NT2/D1 (cell line): ENCODE measurements at regions not wholly inside any gene's neighbourhood (a gene's known extent, or its start where the extent isn't known, plus 50 kb on each side); places are given as distances from the start of the nearest gene placed in this dataset.
"Not testable (repeated sequence)": the region's sequence is repeated elsewhere in the genome, so short reads cannot be mapped to it uniquely, and the experiment has no call there.

Experiments
- DNase-seq: peaks from one replicate; pipeline ENCODE4 v3.0.0-alpha.2; 2011; ENCODE audit warnings: low read depth, low spot score
- H3K27me3 ChIP-seq: 2 replicates; pipeline ENCODE4 v1.6.0; 2011; ENCODE audit warnings: mild to moderate bottlenecking; ENCODE audit not compliant: insufficient read length, insufficient read depth
- H3K36me3 ChIP-seq: 2 replicates; pipeline ENCODE4 v1.6.1; 2011; ENCODE audit warnings: mild to moderate bottlenecking, low read length, mixed read lengths; ENCODE audit not compliant: insufficient read depth, insufficient read length
- H3K4me1 ChIP-seq: 2 replicates; pipeline ENCODE4 v1.5.1; 2011; ENCODE audit not compliant: insufficient read depth, insufficient read length
- H3K4me3 ChIP-seq: 2 replicates; pipeline ENCODE4 v1.5.1; 2011; ENCODE audit warnings: low read depth; ENCODE audit not compliant: insufficient read length
- H3K9ac ChIP-seq: 2 replicates; pipeline ENCODE4 v1.6.0; 2011; ENCODE audit warnings: low read depth; ENCODE audit not compliant: insufficient read length
- H3K9me3 ChIP-seq: 2 replicates; pipeline ENCODE4 v1.5.1; 2011; ENCODE audit warnings: mild to moderate bottlenecking, low read length; ENCODE audit not compliant: insufficient read depth
- SUZ12 ChIP-seq: IDR thresholded peaks from 2 replicates; pipeline ENCODE4 v1.6.1; 2011; ENCODE audit not compliant: insufficient read length, insufficient read depth; ENCODE audit errors: extremely low read depth
- YY1 ChIP-seq: IDR thresholded peaks from 2 replicates; pipeline ENCODE4 v1.6.1; 2011; ENCODE audit not compliant: insufficient read length, insufficient read depth
- ZNF274 ChIP-seq: IDR thresholded peaks from 2 replicates; pipeline ENCODE4 v1.6.1; 2011; ENCODE audit warnings: mild to moderate bottlenecking, low read depth, low read length

GRCh38 chr2:184410160-184410559, 188.2 kb upstream of the ZNF804A start:
- Histone ChIP-seq H3K4me1 (no peaks in the 10 kb centered on the region), H3K36me3 (no peaks in the 10 kb centered on the region), H3K9me3 (peaks cover 23% of the 10 kb centered on the region), H3K27me3 (no peaks in the 10 kb centered on the region), H3K4me3 (no peak overlapping the region), H3K9ac (no peak overlapping the region)
- DNase-seq: no peak
- TF ChIP-seq ZNF274: no peak
- no peak for TF ChIP-seq SUZ12
- no peak for TF ChIP-seq YY1

GRCh38 chr2:184413221-184413620, 185.1 kb upstream of the ZNF804A start:
- Histone ChIP-seq H3K4me1 (no peaks in the 10 kb centered on the region), H3K4me3 (no peak overlapping the region), H3K9me3 (peaks cover 9% of the 10 kb centered on the region; the same call in 1 of the 2 replicates), H3K36me3 (no peaks in the 10 kb centered on the region), H3K9ac (no peak overlapping the region), H3K27me3 (no peaks in the 10 kb centered on the region)
- no peak for DNase-seq
- TF ChIP-seq SUZ12 (no peak), ZNF274 (no peak), YY1 (no peak)

- no peak overlapping the region for H3K4me3 ChIP-seq
- no peaks in the 10 kb centered on the region for H3K27me3 ChIP-seq
- TF ChIP-seq ZNF274: no peak
- no peak for TF ChIP-seq SUZ12
- TF ChIP-seq YY1: no peak
- H3K9me3 ChIP-seq: peaks cover 4% of the 10 kb centered on the region; the same call in 1 of the 2 replicates
- no peaks in the 10 kb centered on the region for H3K36me3 ChIP-seq
- H3K9ac ChIP-seq: no peak overlapping the region
- no peaks in the 10 kb centered on the region for H3K4me1 ChIP-seq
- DNase-seq: no peak
Measured at GRCh38 chr2:184413671-184414229, 184.6 kb upstream of the ZNF804A start.

GRCh38 chr2:184416146-184416913, 182.0 kb upstream of the ZNF804A start:
- no peaks in the 10 kb centered on the region for H3K4me1 ChIP-seq

GRCh38 chr2:184419744-184420143, 178.6 kb upstream of the ZNF804A start:
- H3K27me3 ChIP-seq: no peaks in the 10 kb centered on the region
- no peak for TF ChIP-seq SUZ12
- H3K4me1 ChIP-seq: no peaks in the 10 kb centered on the region
- H3K9me3 ChIP-seq: no peaks in the 10 kb centered on the region
- no peaks in the 10 kb centered on the region for H3K36me3 ChIP-seq
- no peak overlapping the region for H3K4me3 ChIP-seq
- H3K9ac ChIP-seq: no peak overlapping the region
- no peak for DNase-seq

More at GRCh38 chr2:184416146-184416913, 182.0 kb upstream of the ZNF804A start:
- TF ChIP-seq YY1 (no peak), ZNF274 (no peak), SUZ12 (no peak)
- Histone ChIP-seq H3K9ac (no peak overlapping the region), H3K27me3 (no peaks in the 10 kb centered on the region), H3K9me3 (no peaks in the 10 kb centered on the region), H3K36me3 (no peaks in the 10 kb centered on the region), H3K4me3 (no peak overlapping the region)
- DNase-seq: no peak

- not testable (repeated sequence) for H3K4me1 ChIP-seq, H3K36me3 ChIP-seq, H3K9me3 ChIP-seq, H3K27me3 ChIP-seq, DNase-seq, H3K9ac ChIP-seq, H3K4me3 ChIP-seq
Measured at GRCh38 chr2:184421456-184421855, 176.9 kb upstream of the ZNF804A start.

GRCh38 chr2:184425083-184425482, 173.2 kb upstream of the ZNF804A start:
- no peak for DNase-seq
- Histone ChIP-seq H3K9me3 (no peaks in the 10 kb centered on the region), H3K27me3 (no peaks in the 10 kb centered on the region), H3K36me3 (no peaks in the 10 kb centered on the region), H3K4me1 (no peaks in the 10 kb centered on the region), H3K9ac (no peak overlapping the region), H3K4me3 (no peak overlapping the region)
- TF ChIP-seq ZNF274 (no peak), SUZ12 (no peak), YY1 (no peak)

GRCh38 chr2:184444217-184444616, 154.1 kb upstream of the ZNF804A start:
- no peaks in the 10 kb centered on the region for H3K4me1 ChIP-seq
- no peaks in the 10 kb centered on the region for H3K27me3 ChIP-seq
- H3K9ac ChIP-seq: no peak overlapping the region
- DNase-seq: no peak
- H3K4me3 ChIP-seq: no peak overlapping the region
- no peaks in the 10 kb centered on the region for H3K36me3 ChIP-seq
- no peaks in the 10 kb centered on the region for H3K9me3 ChIP-seq
- no peak for TF ChIP-seq SUZ12
- no peak for TF ChIP-seq ZNF274
- no peak for TF ChIP-seq YY1
